OCI-LY3 (cell line): ENCODE measurements at regions not wholly inside any gene's neighbourhood (a gene's known extent, or its start where the extent isn't known, plus 50 kb on each side); places are given as distances from the start of the nearest gene placed in this dataset.

ENCODE experiments used
- H2AFZ ChIP-seq: fragments of 200-600, 300-600 bp; shearing (Covaris generic); 2 replicates; pipeline ENCODE4 v1.6.0; 2014; ENCODE audit warnings: antibody characterized with exemption, low read depth, low read length
- H3K27ac ChIP-seq: fragments of 200-600, 300-600 bp; sonication (generic); 2 replicates; pipeline ENCODE4 v1.5.1; 2014; ENCODE audit warnings: mild to moderate bottlenecking, low read length, moderate library complexity, mixed read lengths
- H3K27me3 ChIP-seq: fragments of 200-600, 300-600 bp; sonication (generic); 2 replicates; pipeline ENCODE4 v1.6.1; 2014; ENCODE audit warnings: low read depth, low read length, mixed read lengths
- H3K36me3 ChIP-seq: fragments of 200-600, 300-600 bp; sonication (generic); replicated peaks from 2 replicates; pipeline ENCODE3; 2014; ENCODE audit warnings: low read depth, low read length, mixed read lengths
- H3K4me1 ChIP-seq: fragments of 300-600, 200-600 bp; sonication (generic); 2 replicates; pipeline ENCODE4 v1.6.1; 2014; ENCODE audit warnings: low read length, mixed read lengths
- H3K4me2 ChIP-seq: fragments of 200-600, 300-600 bp; sonication (generic); 2 replicates; pipeline ENCODE4 v1.6.1; 2014; ENCODE audit warnings: low read length, mixed read lengths
- H3K4me3 ChIP-seq: fragments of 300-600, 200-600 bp; sonication (generic); 2 replicates; pipeline ENCODE4 v1.5.1; 2014; ENCODE audit warnings: antibody characterized with exemption, mild to moderate bottlenecking, low read length, moderate library complexity
- H3K79me2 ChIP-seq: fragments of 300-600, 200-600 bp; shearing (Covaris generic); 2 replicates; pipeline ENCODE4 v1.6.1; 2014; ENCODE audit warnings: mild to moderate bottlenecking, low read length, mixed read lengths
- H3K9ac ChIP-seq: fragments of 300-600, 200-600 bp; shearing (Covaris generic); 2 replicates; pipeline ENCODE4 v1.6.0; 2014; ENCODE audit warnings: mild to moderate bottlenecking, low read length, moderate library complexity
- H3K9me3 ChIP-seq: fragments of 200-600, 300-600 bp; shearing (Covaris generic); 2 replicates; pipeline ENCODE4 v1.6.1; 2014; ENCODE audit warnings: low read length, mixed read lengths; ENCODE audit not compliant: insufficient read depth
- H4K20me1 ChIP-seq: fragments of 200-600, 300-600 bp; sonication (generic); 2 replicates; pipeline ENCODE4 v1.6.1; 2016; ENCODE audit warnings: low read length, mixed read lengths; ENCODE audit not compliant: insufficient read depth
- CTCF ChIP-seq: fragments of 200-600, 300-600 bp; sonication (generic); IDR thresholded peaks from 2 replicates; pipeline ENCODE4 v1.5.1; 2014; ENCODE audit warnings: antibody characterized with exemption, low read length, low read depth
- EZH2phosphoT487 ChIP-seq: fragments of 200-600 bp; shearing (Covaris generic); IDR thresholded peaks from 2 replicates; pipeline ENCODE4 v1.6.1; 2018; ENCODE audit warnings: antibody characterized with exemption, mixed run types, low read depth

- no peak overlapping the region for H2AFZ ChIP-seq
- H4K20me1 ChIP-seq = no peaks in the 10 kb centered on the region
- no peak overlapping the region for H3K4me2 ChIP-seq
- no peaks in the 10 kb centered on the region for H3K36me3 ChIP-seq
- no peaks in the 10 kb centered on the region for H3K4me1 ChIP-seq
- no peak for TF ChIP-seq CTCF
- no peak for TF ChIP-seq EZH2phosphoT487
- no peaks in the 10 kb centered on the region for H3K27me3 ChIP-seq
- H3K4me3 ChIP-seq = no peak overlapping the region
- no peak overlapping the region for H3K9ac ChIP-seq
- H3K79me2 ChIP-seq = no peaks in the 10 kb centered on the region
- H3K27ac ChIP-seq = no peak overlapping the region
- H3K9me3 ChIP-seq = no peaks in the 10 kb centered on the region
Observed at GRCh38 chr5:103480246-103480645, 82.3 kb downstream of the NUDT12 start.

GRCh38 chr5:103477678-103478077 lies 84.9 kb downstream of the NUDT12 start:
- Histone ChIP-seq H3K36me3 (no peaks in the 10 kb centered on the region), H3K4me1 (no peaks in the 10 kb centered on the region), H3K79me2 (no peaks in the 10 kb centered on the region), H3K4me3 (no peak overlapping the region), H3K4me2 (no peak overlapping the region), H2AFZ (no peak overlapping the region), H3K9me3 (no peaks in the 10 kb centered on the region), H3K9ac (no peak overlapping the region), H3K27me3 (no peaks in the 10 kb centered on the region), H3K27ac (no peak overlapping the region), H4K20me1 (no peaks in the 10 kb centered on the region)
- TF ChIP-seq CTCF = no peak

- Histone ChIP-seq H3K27me3 (no peaks in the 10 kb centered on the region), H3K9me3 (no peaks in the 10 kb centered on the region), H3K4me2 (no peak overlapping the region), H3K36me3 (no peaks in the 10 kb centered on the region), H3K9ac (no peak overlapping the region), H4K20me1 (no peaks in the 10 kb centered on the region), H3K4me3 (no peak overlapping the region), H2AFZ (no peak overlapping the region), H3K4me1 (no peaks in the 10 kb centered on the region), H3K79me2 (no peaks in the 10 kb centered on the region), H3K27ac (no peak overlapping the region)
- no peak for TF ChIP-seq CTCF
- no peak for TF ChIP-seq EZH2phosphoT487
Observed at GRCh38 chr5:103476811-103477210, 85.8 kb downstream of the NUDT12 start.

GRCh38 chr5:103475629-103476240 lies 86.9 kb downstream of the NUDT12 start:
- Histone ChIP-seq H3K36me3 (no peaks in the 10 kb centered on the region), H3K9ac (no peak overlapping the region), H3K4me3 (no peak overlapping the region), H3K27ac (no peak overlapping the region), H2AFZ (no peak overlapping the region), H3K27me3 (no peaks in the 10 kb centered on the region), H4K20me1 (no peaks in the 10 kb centered on the region), H3K9me3 (no peaks in the 10 kb centered on the region), H3K4me2 (no peak overlapping the region), H3K79me2 (no peaks in the 10 kb centered on the region), H3K4me1 (no peaks in the 10 kb centered on the region)
- TF ChIP-seq EZH2phosphoT487 (no peak), CTCF (peak; percentile 65)
